Right lobe of liver (tissue), 4 donors: ENCODE measurements at regions not wholly inside any gene's neighbourhood (a gene's known extent, or its start where the extent isn't known, plus 50 kb on each side); places are given as distances from the start of the nearest gene placed in this dataset.

Experiments used
- CTCF ChIP-seq, 4 donors: fragments of 200-600 bp in 3 of 4; fragments of 450-650 bp in 1 of 4; IDR thresholded peaks; one replicate each; pipeline versions ENCODE4 v1.5.1 to v1.8.0; 2016 to 2022; ENCODE audit warnings: antibody characterized with exemption in 4 of 4, mild to moderate bottlenecking in 2 of 4
- POLR2A ChIP-seq: fragments of 450-650 bp; IDR thresholded peaks from one replicate; pipeline ENCODE4 v1.6.1; 2017; ENCODE audit warnings: antibody characterized with exemption, mild to moderate bottlenecking
- donor health status: DM: no; HTN: no; CAD: no.
- donor health status: DM: no; HTN: no; CAD: no.
- donor health status: DM: no; HTN: yes; CAD: no.

- TF ChIP-seq POLR2A = no peak
- no peak for TF ChIP-seq CTCF (IDR thresholded peaks at IDR 0.05)
These were observed 387.5 kb downstream of the TMEM121 start for GRCh38 chr14:105913861-105914260.
